Neural progenitor cell (in vitro differentiated cells): ENCODE measurements at regions not wholly inside any gene's neighbourhood (a gene's known extent, or its start where the extent isn't known, plus 50 kb on each side); places are given as distances from the start of the nearest gene placed in this dataset.

Experiments used
- CTCF ChIP-seq: fragments of 200-600 bp; sonication (generic); IDR thresholded peaks from 2 replicates; pipeline ENCODE4 v1.5.1; 2017; ENCODE audit warnings: antibody characterized with exemption, mild to moderate bottlenecking
- EZH2phosphoT487 ChIP-seq: fragments of 200-600 bp; sonication (generic); IDR thresholded peaks from 2 replicates; pipeline ENCODE4 v1.6.1; 2017; ENCODE audit warnings: antibody characterized with exemption

GRCh38 chr16:60852635-60853034 is 1183.6 kb downstream of the CDH8 start:
- TF ChIP-seq CTCF (no peak), EZH2phosphoT487 (no peak)
